GM19463 (cell line): ENCODE measurements at regions not wholly inside any gene's neighbourhood (a gene's known extent, or its start where the extent isn't known, plus 50 kb on each side); places are given as distances from the start of the nearest gene placed in this dataset.
"Not testable (repeated sequence)": the region's sequence is repeated elsewhere in the genome, so short reads cannot be mapped to it uniquely, and the experiment has no call there.

Experiments
- ATAC-seq: cut with Tn5 transposase; IDR thresholded peaks from one replicate; pipeline ENCODE4 v1.9.1; 2021; ENCODE audit warnings: mild to moderate bottlenecking, moderate library complexity; ENCODE audit not compliant: unreplicated experiment

DNA sequence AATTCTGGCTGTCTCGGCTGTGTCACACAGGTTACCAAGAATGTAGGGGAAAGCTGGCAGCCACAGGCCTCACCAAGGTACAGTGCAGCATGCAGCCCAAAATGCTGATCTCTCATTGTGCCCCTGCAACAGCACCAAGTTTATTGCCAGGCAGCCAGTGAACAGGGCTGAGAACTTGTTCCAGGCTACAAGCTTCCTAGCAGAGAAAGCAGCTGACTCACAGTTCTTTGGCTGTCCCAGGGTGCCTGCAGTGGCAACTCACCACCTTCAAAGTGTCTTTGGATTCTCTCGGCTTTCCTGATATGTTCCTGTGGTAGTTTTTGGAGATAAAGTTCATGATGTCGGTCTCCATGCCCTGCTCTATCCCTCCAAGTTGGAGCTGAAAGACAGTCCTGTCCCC is 719.1 kb upstream of the ANO3 start:
- no peak for ATAC-seq

DNA sequence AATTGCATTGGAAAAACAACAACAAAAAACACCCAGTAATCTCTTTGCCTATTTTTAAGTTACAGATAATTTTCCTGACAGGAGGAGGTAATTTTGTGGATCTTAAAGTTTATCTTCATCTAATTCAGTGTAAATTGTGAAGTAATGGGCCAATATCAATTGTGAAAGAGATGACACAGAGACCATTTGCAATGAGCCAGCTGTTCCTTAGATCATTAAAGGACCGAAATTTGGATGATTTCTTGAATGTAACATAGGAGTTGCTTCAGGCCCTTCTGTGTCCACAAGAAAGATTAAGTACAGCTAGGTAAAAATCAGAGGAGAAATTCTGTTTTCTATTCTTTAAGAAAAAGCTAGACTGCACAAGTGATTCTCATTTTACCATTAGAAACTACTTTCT is 718.5 kb upstream of the ANO3 start:
- no peak for ATAC-seq

DNA sequence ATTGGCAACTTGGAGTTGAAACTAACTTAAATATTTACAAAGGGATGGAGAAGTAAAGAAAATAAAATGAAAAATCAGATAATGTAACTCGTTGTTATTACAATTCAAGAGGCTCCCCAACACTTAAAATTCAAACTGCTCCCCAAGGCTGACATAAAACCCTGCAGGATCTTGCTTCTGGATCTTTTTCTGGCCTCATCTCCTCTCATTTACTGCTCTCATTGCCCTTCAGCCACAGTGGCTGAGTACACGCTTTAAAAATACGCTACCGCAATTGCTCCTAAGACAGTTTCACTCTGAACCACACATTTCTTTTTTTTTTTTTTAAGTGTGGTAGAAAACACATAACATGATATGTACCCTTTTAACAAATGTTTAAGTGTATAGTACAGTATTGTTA is 718.1 kb upstream of the ANO3 start:
- no peak for ATAC-seq

GRCh38 chr11:25615069-25615468 is 716.9 kb upstream of the ANO3 start:
- ATAC-seq, result no peak

DNA sequence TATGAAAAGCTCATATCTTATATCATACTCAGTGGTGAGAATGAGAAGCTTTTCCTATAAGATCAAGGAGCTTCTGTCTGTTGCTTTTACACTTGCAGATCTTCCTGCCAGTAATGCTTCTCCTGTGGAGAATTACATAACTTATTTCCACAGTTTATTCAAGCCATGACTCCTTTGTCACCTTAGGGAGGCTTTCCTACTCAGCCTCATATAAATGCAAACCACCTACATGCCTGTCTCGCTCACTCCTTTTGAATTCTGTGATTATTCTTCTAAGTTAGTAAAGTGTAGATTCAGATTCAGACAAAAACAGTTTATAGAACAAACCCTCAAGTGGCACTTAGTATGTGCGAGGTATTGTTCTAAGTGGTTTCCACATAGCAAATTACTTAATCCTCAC is 716.1 kb upstream of the ANO3 start:
- ATAC-seq, result no peak

DNA sequence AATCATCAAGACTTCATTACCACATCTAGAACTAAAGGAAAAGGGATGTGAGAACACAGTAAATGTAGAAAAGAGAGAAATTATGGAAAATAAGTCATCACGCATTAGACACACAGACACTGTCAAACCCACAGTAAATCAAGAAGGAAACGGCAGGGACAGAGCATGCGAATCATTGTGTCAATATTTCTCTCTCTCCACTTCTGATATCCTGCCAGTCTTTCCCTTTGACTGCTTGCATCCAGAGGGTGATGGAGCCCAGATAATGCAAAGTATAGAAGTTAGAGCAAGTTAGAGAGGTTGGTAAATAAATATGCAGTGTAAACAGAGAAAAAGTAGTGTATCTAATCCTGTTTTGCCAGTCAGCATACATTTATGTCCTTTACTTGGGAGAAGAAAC is 706.8 kb upstream of the ANO3 start:
- no peak for ATAC-seq

DNA sequence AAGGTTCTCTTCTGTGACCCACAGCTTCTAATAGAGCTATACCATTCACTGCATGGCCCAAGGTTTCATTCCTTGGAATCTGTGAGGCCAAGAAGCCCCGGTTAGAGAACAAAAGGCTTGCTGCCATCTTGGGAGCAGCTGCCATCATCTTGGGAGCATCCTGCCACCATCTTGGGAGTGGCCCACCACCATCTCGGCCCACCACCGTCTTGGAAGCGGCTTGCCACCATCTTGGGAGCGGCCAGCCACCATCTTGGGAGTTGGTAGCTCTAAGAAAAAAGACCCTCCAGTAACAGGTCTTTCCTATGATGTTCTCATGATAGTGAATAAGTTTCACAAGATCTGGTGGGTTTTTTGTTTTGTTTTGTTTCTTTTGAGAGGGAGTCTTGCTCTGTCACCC is 703.9 kb upstream of the ANO3 start:
- no peak for ATAC-seq

- ATAC-seq, result no peak
Measured at GRCh38 chr11:25633230-25633629, 698.7 kb upstream of the ANO3 start.

GRCh38 chr11:25649220-25649619 is 682.7 kb upstream of the ANO3 start:
- not testable (repeated sequence) for ATAC-seq

- ATAC-seq, result no peak
Measured at GRCh38 chr11:25650319-25650718, 681.6 kb upstream of the ANO3 start.

- no peak for ATAC-seq
Measured at GRCh38 chr11:25655636-25656035, 676.3 kb upstream of the ANO3 start.

DNA sequence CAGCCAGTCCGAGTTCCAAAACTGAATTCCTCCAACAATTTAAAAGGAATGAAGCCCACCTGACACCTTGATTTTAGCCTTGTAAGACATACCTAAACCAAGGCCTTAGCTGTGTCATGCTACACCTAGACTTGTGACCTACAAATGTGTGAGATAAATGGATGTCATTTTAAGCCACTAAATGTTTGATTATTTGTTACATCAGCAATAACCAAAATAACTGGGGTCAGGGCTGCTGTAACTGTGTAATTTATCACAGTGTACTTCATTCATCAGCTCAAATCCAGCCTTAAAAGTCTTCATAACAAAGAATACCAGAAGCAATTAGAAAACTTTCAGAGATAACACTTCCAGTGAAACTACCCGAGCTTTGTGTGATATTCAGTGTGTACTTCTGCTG is 673.0 kb upstream of the ANO3 start:
- ATAC-seq, result no peak

- ATAC-seq, result no peak
Measured at GRCh38 chr11:25659706-25660105, 672.2 kb upstream of the ANO3 start.

DNA sequence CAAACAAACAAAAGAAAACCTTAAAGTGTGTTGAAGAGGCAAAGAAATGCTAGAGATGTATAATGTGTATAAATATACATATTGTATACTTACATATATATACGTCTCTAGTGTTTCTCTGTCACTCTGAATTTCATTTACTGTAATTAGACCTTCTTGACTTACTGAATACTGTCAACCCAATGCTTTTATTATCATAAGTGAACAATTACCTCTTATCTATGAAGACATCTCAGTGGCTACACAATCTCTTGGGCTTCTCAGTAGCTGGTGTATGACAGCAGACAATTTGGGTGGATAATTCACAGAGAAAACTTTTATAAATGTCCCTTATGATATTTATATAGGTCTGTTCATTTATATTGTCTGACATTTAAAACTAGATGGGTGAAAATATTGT is 664.1 kb upstream of the ANO3 start:
- no peak for ATAC-seq

GRCh38 chr11:25691959-25692358 is 640.0 kb upstream of the ANO3 start:
- ATAC-seq, result no peak

- ATAC-seq, result no peak
Measured at GRCh38 chr11:25702417-25702816, 629.5 kb upstream of the ANO3 start.

DNA sequence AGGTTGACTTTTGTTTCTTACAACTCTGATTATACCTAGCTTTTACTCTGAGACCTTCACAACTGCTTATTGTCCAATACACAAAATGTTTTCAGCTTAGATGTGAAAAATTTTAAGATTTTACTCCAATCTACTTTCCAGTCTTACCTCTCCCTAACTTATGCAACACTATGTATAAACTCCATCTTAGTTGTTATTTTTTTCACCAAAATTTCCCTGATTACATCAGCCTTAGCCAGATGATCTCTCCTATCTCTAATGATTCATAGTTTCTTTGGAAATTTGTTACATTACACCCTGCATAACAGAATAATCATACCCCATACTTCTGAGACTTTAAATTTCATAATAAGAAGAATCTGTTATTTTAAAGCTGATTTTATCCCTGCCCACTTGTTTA is 621.0 kb upstream of the ANO3 start:
- no peak for ATAC-seq

DNA sequence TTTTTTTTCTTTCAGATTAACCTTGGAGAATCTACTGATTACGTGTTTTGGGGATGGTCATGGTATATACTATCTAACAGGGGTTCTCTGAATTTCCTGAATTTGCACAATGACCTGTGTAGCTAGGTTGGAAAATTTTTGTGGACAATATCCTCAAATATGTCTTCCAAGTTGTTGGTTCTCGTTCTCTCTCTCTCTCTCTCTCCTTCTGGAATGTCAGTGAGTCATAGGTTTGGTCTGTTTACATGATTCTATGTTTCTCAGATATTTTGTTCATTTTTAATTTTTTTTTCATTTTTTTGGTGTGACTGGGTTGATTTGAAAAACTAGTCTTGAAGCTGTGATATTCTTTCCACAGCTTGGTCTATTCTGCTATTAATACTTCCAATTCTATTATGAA is 604.0 kb upstream of the ANO3 start:
- no peak for ATAC-seq

DNA sequence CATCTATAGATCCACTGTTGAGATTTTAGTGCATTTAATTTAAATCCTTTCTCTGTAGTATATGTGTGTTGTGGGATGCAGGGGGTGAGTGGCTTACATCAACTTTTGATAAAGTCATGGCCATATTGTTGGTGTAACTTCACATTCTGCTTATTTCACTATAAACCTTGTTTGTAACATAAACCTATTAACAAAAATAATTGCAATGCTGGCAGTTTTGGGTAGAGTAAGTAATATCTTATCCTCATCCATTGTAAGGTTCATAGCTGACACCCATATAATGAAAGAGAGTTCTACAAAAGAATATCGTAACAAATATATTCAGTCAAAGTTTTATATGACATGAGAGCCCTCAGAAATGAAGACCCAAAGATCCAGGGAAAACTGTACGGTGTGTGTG is 601.7 kb upstream of the ANO3 start:
- ATAC-seq, result no peak

DNA sequence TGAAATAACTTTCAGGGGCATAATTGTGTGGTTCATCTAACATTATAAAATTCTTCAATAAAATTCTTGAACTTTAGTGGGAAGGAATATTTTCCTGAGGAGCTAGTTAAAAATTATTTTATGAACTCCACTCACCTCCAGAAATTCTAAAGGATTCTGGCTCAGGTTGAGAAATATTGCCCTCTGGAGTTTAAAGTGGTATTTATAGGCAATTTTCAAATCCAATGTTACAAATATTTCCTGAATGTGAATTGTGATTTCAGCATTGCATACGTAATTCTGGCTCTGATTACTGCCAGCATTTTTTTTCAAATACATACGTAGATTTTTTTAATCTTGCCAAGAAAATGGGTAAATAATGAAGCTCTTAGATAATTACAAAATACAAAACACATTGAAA is 598.2 kb upstream of the ANO3 start:
- ATAC-seq, result no peak

DNA sequence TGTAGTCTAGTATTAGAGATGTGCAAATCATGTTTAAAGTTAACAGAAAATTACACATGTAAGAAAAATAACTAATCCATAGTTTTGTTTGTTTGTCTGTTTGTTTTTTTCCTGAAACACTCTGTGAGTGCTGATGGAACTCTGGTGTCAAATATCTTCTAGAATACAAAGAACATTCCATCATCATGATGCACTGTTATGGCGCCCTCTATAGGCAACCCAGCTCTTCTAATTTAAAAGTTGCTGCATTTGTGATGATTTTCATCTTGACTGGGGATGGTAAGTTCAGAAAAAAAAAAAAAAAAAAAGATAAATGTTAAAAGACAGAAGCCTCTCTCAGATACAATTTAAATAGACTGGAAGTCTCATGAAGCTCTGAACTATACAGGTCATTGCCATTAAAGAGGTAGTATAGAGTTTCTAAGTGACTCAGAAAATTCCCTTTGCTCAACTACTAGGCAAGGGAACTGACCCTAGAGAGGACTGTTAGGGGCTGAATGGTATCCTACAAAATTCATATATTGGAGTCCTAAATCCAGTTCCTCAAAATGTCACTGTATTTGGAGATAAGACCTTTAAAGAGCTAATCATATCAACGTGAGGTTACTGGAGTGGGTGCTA is 597.2 kb upstream of the ANO3 start:
- ATAC-seq, result no peak

GRCh38 chr11:25737071-25737675 is 594.8 kb upstream of the ANO3 start:
- ATAC-seq, result no peak

DNA sequence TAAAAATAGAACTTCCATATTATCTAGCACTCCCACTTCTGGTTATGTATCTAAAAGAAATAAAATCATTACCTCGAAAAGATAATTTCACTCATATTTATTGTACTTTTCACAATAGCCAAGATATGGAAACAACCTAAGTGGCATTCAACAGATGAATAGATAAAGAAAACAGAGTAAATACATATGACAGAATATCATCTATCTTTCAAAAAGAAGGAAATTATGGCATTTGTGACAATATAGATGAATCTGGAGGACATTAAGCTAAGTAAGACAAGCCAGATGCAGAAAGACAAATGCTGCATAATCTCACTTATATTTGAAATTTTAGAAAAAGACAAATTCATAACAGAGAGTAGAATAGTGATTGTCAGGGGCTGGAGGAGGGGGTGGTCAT is 590.0 kb upstream of the ANO3 start:
- ATAC-seq, result no peak
